Transverse colon (tissue), 4 donors: ENCODE measurements at regions not wholly inside any gene's neighbourhood (a gene's known extent, or its start where the extent isn't known, plus 50 kb on each side); places are given as distances from the start of the nearest gene placed in this dataset.

Experiments used
- EP300 ChIP-seq: sonication (generic); formaldehyde crosslinking; IDR thresholded peaks from one replicate; pipeline ENCODE4 v1.6.1; 2017; ENCODE audit warnings: antibody characterized with exemption, low read depth
- POLR2A ChIP-seq: fragments of 450-650 bp; IDR thresholded peaks from one replicate; pipeline ENCODE4 v1.6.1; 2016; ENCODE audit warnings: antibody characterized with exemption, mild to moderate bottlenecking, moderate library complexity
- POLR2AphosphoS5 ChIP-seq, 3 donors: sonication (generic); formaldehyde crosslinking; IDR thresholded peaks; one replicate each; pipeline ENCODE4 v1.6.1; 2016; ENCODE audit warnings: antibody characterized with exemption in 3 of 3
- TF ChIP-seq, protein P1 (sequence below), 5 experiments: fragments of 200-600 bp in 3 of 5; fragments of 450-650 bp in 2 of 5; sonication (generic) in 3 of 5; IDR thresholded peaks; 1 replicate in 2 of 5; 2 replicates in 3 of 5; pipeline ENCODE4 v1.5.1; 2016 to 2017; ENCODE audit warnings: antibody characterized with exemption in 5 of 5, inconsistent platforms in 3 of 5, mild to moderate bottlenecking in 2 of 5, moderate library complexity in 1 of 5

GRCh38 chr16:86398622-86399021 is 111.7 kb upstream of the FOXF1 start:
- TF ChIP-seq POLR2A (no peak), EP300 (no peak), POLR2AphosphoS5 (IDR thresholded peaks at IDR 0.05) (no peak)
- TF ChIP-seq, protein P1, sequence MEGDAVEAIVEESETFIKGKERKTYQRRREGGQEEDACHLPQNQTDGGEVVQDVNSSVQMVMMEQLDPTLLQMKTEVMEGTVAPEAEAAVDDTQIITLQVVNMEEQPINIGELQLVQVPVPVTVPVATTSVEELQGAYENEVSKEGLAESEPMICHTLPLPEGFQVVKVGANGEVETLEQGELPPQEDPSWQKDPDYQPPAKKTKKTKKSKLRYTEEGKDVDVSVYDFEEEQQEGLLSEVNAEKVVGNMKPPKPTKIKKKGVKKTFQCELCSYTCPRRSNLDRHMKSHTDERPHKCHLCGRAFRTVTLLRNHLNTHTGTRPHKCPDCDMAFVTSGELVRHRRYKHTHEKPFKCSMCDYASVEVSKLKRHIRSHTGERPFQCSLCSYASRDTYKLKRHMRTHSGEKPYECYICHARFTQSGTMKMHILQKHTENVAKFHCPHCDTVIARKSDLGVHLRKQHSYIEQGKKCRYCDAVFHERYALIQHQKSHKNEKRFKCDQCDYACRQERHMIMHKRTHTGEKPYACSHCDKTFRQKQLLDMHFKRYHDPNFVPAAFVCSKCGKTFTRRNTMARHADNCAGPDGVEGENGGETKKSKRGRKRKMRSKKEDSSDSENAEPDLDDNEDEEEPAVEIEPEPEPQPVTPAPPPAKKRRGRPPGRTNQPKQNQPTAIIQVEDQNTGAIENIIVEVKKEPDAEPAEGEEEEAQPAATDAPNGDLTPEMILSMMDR (IDR thresholded peaks at IDR 0.05) = no peak
